Stomach (tissue), 8 donors: ENCODE measurements at regions not wholly inside any gene's neighbourhood (a gene's known extent, or its start where the extent isn't known, plus 50 kb on each side); places are given as distances from the start of the nearest gene placed in this dataset.

Experiments
- DNase-seq, 2 donors: peaks; one replicate each; pipeline versions ENCODE4 v3.0.0 to v3.0.0-alpha.2; 2013 to 2019
- H3K27ac ChIP-seq, 5 donors: fragments of 200-600 bp in 4 of 5; sonication (generic) in 4 of 5; one replicate each; pipeline ENCODE4 v1.5.1; 2013 to 2019; ENCODE audit warnings: mild to moderate bottlenecking in 1 of 5, moderate library complexity in 1 of 5
- H3K27me3 ChIP-seq, 3 donors: fragments of 200-600 bp; sonication (generic); one replicate each; pipeline ENCODE4 v1.5.1; 2017 to 2019; ENCODE audit warnings: mixed run types in 1 of 3
- H3K36me3 ChIP-seq, 4 donors: fragments of 200-600 bp; sonication (generic); 1 replicate in 3 of 4; 2 replicates in 1 of 4; pipeline ENCODE4 v1.5.1; 2016 to 2019
- H3K4me1 ChIP-seq, 4 donors: fragments of 200-600 bp; sonication (generic); one replicate each; pipeline ENCODE4 v1.5.1; 2016 to 2019
- H3K4me3 ChIP-seq, 4 donors: fragments of 200-600 bp; sonication (generic) in 3 of 4; one replicate each; pipeline ENCODE4 v1.5.1; 2016 to 2019; ENCODE audit warnings: mild to moderate bottlenecking in 1 of 4
- H3K9me3 ChIP-seq, 4 donors: fragments of 200-600 bp; sonication (generic); one replicate each; pipeline ENCODE4 v1.5.1; 2016 to 2019
- CTCF ChIP-seq, 7 experiments: fragments of 450-650 bp in 4 of 7; fragments of 200-600 bp in 3 of 7; sonication (generic) in 3 of 7; IDR thresholded peaks; one replicate each; pipeline ENCODE4 v1.5.1; 2016 to 2019; ENCODE audit warnings: antibody characterized with exemption in 7 of 7, control low read depth in 2 of 7, mild to moderate bottlenecking in 1 of 7
- EP300 ChIP-seq: sonication (generic); formaldehyde crosslinking; IDR thresholded peaks from one replicate; pipeline ENCODE4 v1.6.1; 2017; ENCODE audit warnings: antibody characterized with exemption
- POLR2A ChIP-seq, 4 donors: fragments of 450-650 bp; IDR thresholded peaks; one replicate each; pipeline ENCODE4 v1.6.1; 2016; ENCODE audit warnings: antibody characterized with exemption in 4 of 4, control low read depth in 2 of 4, mild to moderate bottlenecking in 1 of 4, moderate library complexity in 1 of 4
- POLR2AphosphoS5 ChIP-seq, 3 donors: sonication (generic); formaldehyde crosslinking; IDR thresholded peaks; one replicate each; pipeline ENCODE4 v1.6.1; 2016; ENCODE audit warnings: antibody characterized with exemption in 3 of 3
- WGBS, 5 donors: extraction: QIAGEN DNeasy Blood & Tissue Kit in 3 of 5; methylation state at CpG; one replicate each; pipeline versions ENCODE4 v1.1.5 to v1.1.7; 2013 to 2018; 5-methylcytosine and 5-hydroxymethylcytosine counted together
- intact Hi-C: fragments of 100-400 bp; cut with DNase I; formaldehyde crosslinking; loops from one replicate; pipeline ENCODE4 v1.15.1; 2023; ENCODE audit warnings: low total_unique reads
- donor health status: healthy with polysubstance abuse.
- donor health status: Bipolar disorder and iron deficiency.
- donor health status: healthy.

- DNase-seq = no peak
- H3K27ac ChIP-seq = no peak overlapping the region
- H3K36me3 ChIP-seq = no peaks in the 10 kb centered on the region
- H3K27me3 ChIP-seq = no peaks in the 10 kb centered on the region
- H3K4me3 ChIP-seq = no peak overlapping the region
- intact Hi-C loops = no loop called here
- WGBS, 5 donors = 21 to 40% (median 31%) methylated on average over 4 of the region's 4 CpGs
- no peaks in the 10 kb centered on the region for H3K4me1 ChIP-seq
- peaks cover 0 to 19% (median 0%) of the 10 kb centered on the region in 4 donors for H3K9me3 ChIP-seq
- TF ChIP-seq CTCF (IDR thresholded peaks at IDR 0.05) (no peak), EP300 (no peak), POLR2A (IDR thresholded peaks at IDR 0.05) (no peak), POLR2AphosphoS5 (IDR thresholded peaks at IDR 0.05) (no peak)
Observed at GRCh38 chr21:22881131-22881530, 1882.9 kb downstream of the NCAM2 start.

GRCh38 chr21:22885079-22885478, 1886.9 kb downstream of the NCAM2 start:
- TF ChIP-seq POLR2A (IDR thresholded peaks at IDR 0.05) (no peak), POLR2AphosphoS5 (IDR thresholded peaks at IDR 0.05) (no peak), EP300 (no peak), CTCF (IDR thresholded peaks at IDR 0.05) (no peak)

GRCh38 chr21:22885614-22886013, 1887.4 kb downstream of the NCAM2 start:
- TF ChIP-seq POLR2A (IDR thresholded peaks at IDR 0.05) (no peak), EP300 (no peak), CTCF (IDR thresholded peaks at IDR 0.05) (no peak), POLR2AphosphoS5 (IDR thresholded peaks at IDR 0.05) (no peak)
- no peak for DNase-seq
- intact Hi-C loops = no loop called here
- H3K27me3 ChIP-seq = no peaks in the 10 kb centered on the region
- H3K4me1 ChIP-seq = no peaks in the 10 kb centered on the region
- H3K36me3 ChIP-seq = no peaks in the 10 kb centered on the region
- H3K4me3 ChIP-seq = no peak overlapping the region
- no peak overlapping the region for H3K27ac ChIP-seq
- H3K9me3 ChIP-seq = peaks cover 0 to 11% (median 0%) of the 10 kb centered on the region in 4 donors

More at GRCh38 chr21:22885079-22885478, 1886.9 kb downstream of the NCAM2 start:
- Histone ChIP-seq H3K27ac (no peak overlapping the region), H3K9me3 (peaks cover 0 to 11% (median 0%) of the 10 kb centered on the region in 4 donors), H3K4me3 (no peak overlapping the region), H3K4me1 (no peaks in the 10 kb centered on the region), H3K27me3 (no peaks in the 10 kb centered on the region), H3K36me3 (no peaks in the 10 kb centered on the region)
- DNase-seq = no peak
- 53 to 74% (median 60%) methylated on average over 4 of the region's 4 CpGs for WGBS, 5 donors
- intact Hi-C loops = no loop called here

- Histone ChIP-seq H3K27ac (no peak overlapping the region), H3K36me3 (no peaks in the 10 kb centered on the region), H3K27me3 (no peaks in the 10 kb centered on the region), H3K4me1 (no peaks in the 10 kb centered on the region), H3K4me3 (no peak overlapping the region), H3K9me3 (peaks cover 0 to 2% (median 0%) of the 10 kb centered on the region in 4 donors)
- no peak for DNase-seq
- intact Hi-C loops = no loop called here
- 60 to 80% (median 68%) methylated on average over 2 of the region's 2 CpGs for WGBS, 5 donors
- TF ChIP-seq EP300 (no peak), CTCF (IDR thresholded peaks at IDR 0.05) (no peak), POLR2A (IDR thresholded peaks at IDR 0.05) (no peak), POLR2AphosphoS5 (IDR thresholded peaks at IDR 0.05) (no peak)
Observed at GRCh38 chr21:22889445-22889844, 1891.2 kb downstream of the NCAM2 start.
